ENCODE measurements at regions not wholly inside any gene's neighbourhood (a gene's known extent, or its start where the extent isn't known, plus 50 kb on each side); places are given as distances from the start of the nearest gene placed in this dataset.

- Mint-ChIP-seq H3K27ac (no peak overlapping the region), H3K4me3 (no peak overlapping the region), H3K27me3 (no peaks in the 10 kb centered on the region), H3K36me3 (ENCODE audit: low read depth) (no peaks in the 10 kb centered on the region), H3K4me1 (ENCODE audit: low read depth) (no peaks in the 10 kb centered on the region), H3K9me3 (no peaks in the 10 kb centered on the region)
- TF ChIP-seq CTCF (IDR thresholded peaks at IDR 0.05) = no peak
- Histone ChIP-seq H3K4me3 (ENCODE audit: low read length) (no peak overlapping the region), H3K9me3 (ENCODE audit: control insufficient read depth in 1 of 2, insufficient read depth in 1 of 2, low read length in 2 of 2) (no peaks in the 10 kb centered on the region), H3K36me3 (ENCODE audit: insufficient read depth, low read length) (no peaks in the 10 kb centered on the region), H3K27me3 (ENCODE audit: control insufficient read depth in 1 of 2, insufficient read depth in 2 of 2, low read length in 2 of 2) (no peaks in the 10 kb centered on the region), H3K27ac (ENCODE audit: low read depth in 1 of 2, low read length in 2 of 2) (no peak overlapping the region), H3K4me1 (ENCODE audit: insufficient read depth, low read length) (no peaks in the 10 kb centered on the region)
- ChIA-PET POLR2A (no interaction called here), CTCF (no interaction called here)
- intact Hi-C loops (cut with DNase I, micrococcal nuclease) = no loop called here
- ATAC-seq (ENCODE audit: poor library complexity) (no peak), DNase-seq (no peak)
Measured at GRCh38 chr2:30354150-30354549, 92.9 kb upstream of the LCLAT1 start.

GRCh38 chr2:30354621-30355020 lies 92.4 kb upstream of the LCLAT1 start:
- H3K4me3 Mint-ChIP-seq = no peak overlapping the region
- H3K27me3 ChIP-seq (ENCODE audit: control insufficient read depth in 1 of 2, insufficient read depth in 2 of 2, low read length in 2 of 2) = no peaks in the 10 kb centered on the region
- DNase-seq (no peak), ATAC-seq (ENCODE audit: poor library complexity) (no peak)
- H3K27me3 Mint-ChIP-seq = no peaks in the 10 kb centered on the region
- no peak overlapping the region for H3K27ac ChIP-seq (ENCODE audit: low read depth in 1 of 2, low read length in 2 of 2)
- no peaks in the 10 kb centered on the region for H3K9me3 ChIP-seq (ENCODE audit: control insufficient read depth in 1 of 2, insufficient read depth in 1 of 2, low read length in 2 of 2)
- H3K4me1 Mint-ChIP-seq (ENCODE audit: low read depth) = peaks cover 2% of the 10 kb centered on the region
- H3K4me1 ChIP-seq (ENCODE audit: insufficient read depth, low read length) = no peaks in the 10 kb centered on the region
- H3K27ac Mint-ChIP-seq = no peak overlapping the region
- no peaks in the 10 kb centered on the region for H3K36me3 Mint-ChIP-seq (ENCODE audit: low read depth)
- ChIA-PET CTCF (no interaction called here), POLR2A (interaction anchor here (1.5 kb wide), 1 partner anchor 89 kb away, joined by 3 read pairs; no protein-coding TSS in a partner anchor)
- intact Hi-C loops (cut with DNase I, micrococcal nuclease) = no loop called here
- H3K4me3 ChIP-seq (ENCODE audit: low read length) = no peak overlapping the region
- no peaks in the 10 kb centered on the region for H3K9me3 Mint-ChIP-seq
- H3K36me3 ChIP-seq (ENCODE audit: insufficient read depth, low read length) = no peaks in the 10 kb centered on the region
- no peak for TF ChIP-seq CTCF (IDR thresholded peaks at IDR 0.05)

- ChIA-PET POLR2A (interaction anchor here (1.5 kb wide), 1 partner anchor 89 kb away, joined by 3 read pairs; no protein-coding TSS in a partner anchor), CTCF (no interaction called here)
- TF ChIP-seq CTCF (IDR thresholded peaks at IDR 0.05) = no peak
- H3K27ac ChIP-seq (ENCODE audit: low read depth in 1 of 2, low read length in 2 of 2) = no peak overlapping the region
- H3K27me3 Mint-ChIP-seq = no peaks in the 10 kb centered on the region
- H3K27ac Mint-ChIP-seq = no peak overlapping the region
- no peaks in the 10 kb centered on the region for H3K9me3 Mint-ChIP-seq
- H3K36me3 ChIP-seq (ENCODE audit: insufficient read depth, low read length) = no peaks in the 10 kb centered on the region
- ATAC-seq (ENCODE audit: poor library complexity) = no peak
- no peaks in the 10 kb centered on the region for H3K36me3 Mint-ChIP-seq (ENCODE audit: low read depth)
- no peaks in the 10 kb centered on the region for H3K9me3 ChIP-seq (ENCODE audit: control insufficient read depth in 1 of 2, insufficient read depth in 1 of 2, low read length in 2 of 2)
- peaks cover 8% of the 10 kb centered on the region for H3K4me1 Mint-ChIP-seq (ENCODE audit: low read depth)
- intact Hi-C loops (cut with DNase I, micrococcal nuclease) = no loop called here
- no peak overlapping the region for H3K4me3 Mint-ChIP-seq
- no peaks in the 10 kb centered on the region for H3K27me3 ChIP-seq (ENCODE audit: control insufficient read depth in 1 of 2, insufficient read depth in 2 of 2, low read length in 2 of 2)
- no peak for DNase-seq
- H3K4me3 ChIP-seq (ENCODE audit: low read length) = no peak overlapping the region
- H3K4me1 ChIP-seq (ENCODE audit: insufficient read depth, low read length) = peaks cover 5% of the 10 kb centered on the region
Measured at GRCh38 chr2:30355306-30355705, 91.7 kb upstream of the LCLAT1 start.

Data from CD4-positive, alpha-beta T cell (primary cell).